Stimulated activated naive CD8-positive, alpha-beta T cell treated with anti-CD3 and anti-CD28 coated beads, Interleukin-15, amount 100 ng/mL, for 72 hours (primary cell): ENCODE measurements at regions not wholly inside any gene's neighbourhood (a gene's known extent, or its start where the extent isn't known, plus 50 kb on each side); places are given as distances from the start of the nearest gene placed in this dataset.
A peak's percentile ranks its signal among the peaks of the same experiment; 100 is the strongest.

Experiments
- ATAC-seq: fragments of 150-1000 bp; cut with Tn5 transposase; 2 replicates; pipeline ENCODE4 v1.10.0; 2021; ENCODE audit warnings: mild to moderate bottlenecking, moderate library complexity
- DNase-seq, 2 donors: peaks; one replicate each; pipeline ENCODE4 v3.0.0; 2021 to 2022
- H3K27ac Mint-ChIP-seq, 2 donors: one replicate each; pipeline ENCODE4 v1.8.0; 2022; ENCODE audit warnings: mild to moderate bottlenecking in 2 of 2, mixed read lengths in 2 of 2, moderate library complexity in 2 of 2
- H3K27me3 Mint-ChIP-seq: one replicate; pipeline ENCODE4 v1.8.0; 2022; ENCODE audit warnings: mixed read lengths
- H3K4me1 Mint-ChIP-seq: one replicate; pipeline ENCODE4 v1.8.0; 2022; ENCODE audit warnings: mild to moderate bottlenecking, mixed read lengths
- H3K4me3 Mint-ChIP-seq, 2 donors: one replicate each; pipeline ENCODE4 v1.8.0; 2022; ENCODE audit warnings: mild to moderate bottlenecking in 2 of 2, mixed read lengths in 2 of 2, moderate library complexity in 1 of 2
- H3K9me3 Mint-ChIP-seq, 2 donors: one replicate each; pipeline ENCODE4 v1.8.0; 2022; ENCODE audit warnings: mixed read lengths in 2 of 2

DNA sequence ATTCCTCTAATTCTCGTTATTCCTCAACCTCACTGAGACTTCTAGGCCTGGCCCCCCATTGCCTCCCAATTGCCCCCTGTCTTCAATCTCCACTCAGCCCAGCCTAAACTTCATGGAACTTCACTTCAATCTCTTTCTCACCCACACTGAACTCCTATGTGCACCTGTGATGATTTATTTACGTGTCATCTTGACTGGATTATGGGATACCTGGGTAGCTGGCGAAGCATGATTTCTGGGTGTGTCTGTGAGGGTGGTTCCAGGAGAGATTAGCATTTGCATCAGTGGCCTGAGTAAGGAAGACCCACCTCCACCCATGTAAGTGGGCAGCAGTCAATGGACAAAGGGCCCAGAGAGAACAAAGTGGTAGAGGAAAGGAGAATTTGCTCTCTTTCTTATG lies 587.0 kb downstream of the NPHP4 start:
- peaks cover 11 to 25% of the 10 kb centered on the region in 2 donors for H3K9me3 Mint-ChIP-seq
- ATAC-seq = no peak
- H3K4me1 Mint-ChIP-seq = no peaks in the 10 kb centered on the region
- no peak overlapping the region for H3K27ac Mint-ChIP-seq
- DNase-seq = no peak
- H3K27me3 Mint-ChIP-seq = no peaks in the 10 kb centered on the region
- H3K4me3 Mint-ChIP-seq = no peak overlapping the region

DNA sequence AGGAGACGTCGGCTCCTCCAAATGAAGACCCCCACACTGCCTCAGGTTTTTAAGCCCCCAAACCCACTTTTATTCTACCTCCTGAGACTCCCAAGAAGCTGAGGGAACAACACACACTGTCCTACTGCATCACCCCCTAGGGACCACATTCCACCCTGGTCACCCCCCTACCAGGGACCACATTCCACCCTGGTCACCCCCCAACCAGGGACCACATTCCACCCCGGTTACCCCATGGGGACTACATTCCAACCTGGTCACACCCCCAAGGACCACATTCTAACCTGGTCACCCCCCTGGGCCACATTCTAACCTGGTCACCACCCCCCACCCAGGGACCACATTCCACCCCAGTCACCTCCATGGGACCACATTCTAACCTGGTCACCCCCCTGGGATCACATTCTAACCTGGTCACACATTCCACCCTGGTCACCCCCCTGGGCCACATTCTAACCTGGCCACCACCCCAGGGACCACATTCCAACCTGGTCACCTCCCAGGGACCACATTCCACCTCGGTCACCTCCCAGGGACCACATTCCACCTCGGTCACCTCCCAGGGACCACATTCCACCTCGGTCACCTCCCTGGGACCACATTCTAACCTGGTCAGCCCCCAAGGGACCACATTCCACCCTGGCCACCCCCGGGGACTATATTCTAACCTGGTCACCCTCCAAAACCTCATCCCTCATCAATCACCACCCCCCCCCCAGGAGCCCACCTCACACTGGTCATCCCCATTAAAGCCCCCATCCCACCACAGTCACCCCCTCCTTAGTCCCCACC lies 587.6 kb downstream of the NPHP4 start:
- Mint-ChIP-seq H3K9me3 (peaks cover 11 to 18% of the 10 kb centered on the region in 2 donors), H3K4me1 (no peaks in the 10 kb centered on the region), H3K27me3 (no peaks in the 10 kb centered on the region), H3K27ac (peak overlapping the region; percentile 27 to 66), H3K4me3 (no peak overlapping the region)
- DNase-seq = no peak
- peak; percentile 42 for ATAC-seq

DNA sequence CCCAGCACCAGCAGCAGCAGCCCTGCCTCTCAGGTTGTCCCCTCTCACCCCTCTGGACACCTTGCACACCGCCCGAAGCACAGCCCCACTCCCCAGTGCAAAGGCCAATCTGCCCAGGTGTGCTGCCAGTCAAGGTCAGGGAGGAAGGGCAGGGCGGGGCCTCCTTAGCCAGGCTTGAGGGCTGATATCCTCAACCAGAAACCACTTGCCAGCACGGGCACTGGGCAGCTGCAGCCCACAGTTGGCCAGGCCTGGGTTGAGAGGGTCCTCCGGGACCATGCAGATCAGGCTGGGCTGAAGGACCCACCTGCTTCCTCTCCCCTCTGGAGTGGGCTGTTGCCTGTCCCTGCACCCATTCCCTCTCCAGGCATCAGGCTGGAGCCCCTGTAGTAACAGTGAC lies 588.3 kb downstream of the NPHP4 start:
- ATAC-seq (no peak), DNase-seq (no peak)
- Mint-ChIP-seq H3K9me3 (peaks cover 15 to 18% of the 10 kb centered on the region in 2 donors), H3K4me1 (no peaks in the 10 kb centered on the region), H3K4me3 (no peak overlapping the region), H3K27me3 (no peaks in the 10 kb centered on the region), H3K27ac (no peak overlapping the region)

DNA sequence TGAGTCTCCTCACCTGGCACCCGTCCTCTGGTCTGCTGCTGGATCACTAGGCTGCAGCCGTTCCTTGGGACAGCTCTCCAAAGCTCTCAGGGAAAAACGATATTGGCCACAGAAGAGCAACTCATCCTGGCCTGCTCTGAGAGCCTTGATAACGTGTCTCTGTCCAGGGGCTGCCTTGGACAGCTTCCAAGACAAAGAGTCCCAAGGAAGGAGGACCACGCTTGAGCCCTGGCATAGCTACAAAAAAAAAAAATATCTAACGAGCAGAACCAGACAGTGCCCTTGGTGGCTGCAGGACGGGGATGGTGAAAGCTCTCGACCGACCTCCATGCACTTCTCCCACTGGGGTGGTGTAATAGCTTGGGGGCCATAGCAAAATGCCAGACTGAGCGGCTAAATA lies 589.6 kb downstream of the NPHP4 start:
- Mint-ChIP-seq H3K9me3 (peaks cover 6 to 8% of the 10 kb centered on the region in 2 donors), H3K4me1 (no peaks in the 10 kb centered on the region), H3K27me3 (no peaks in the 10 kb centered on the region), H3K4me3 (no peak overlapping the region), H3K27ac (no peak overlapping the region)
- ATAC-seq = no peak
- DNase-seq = no peak

DNA sequence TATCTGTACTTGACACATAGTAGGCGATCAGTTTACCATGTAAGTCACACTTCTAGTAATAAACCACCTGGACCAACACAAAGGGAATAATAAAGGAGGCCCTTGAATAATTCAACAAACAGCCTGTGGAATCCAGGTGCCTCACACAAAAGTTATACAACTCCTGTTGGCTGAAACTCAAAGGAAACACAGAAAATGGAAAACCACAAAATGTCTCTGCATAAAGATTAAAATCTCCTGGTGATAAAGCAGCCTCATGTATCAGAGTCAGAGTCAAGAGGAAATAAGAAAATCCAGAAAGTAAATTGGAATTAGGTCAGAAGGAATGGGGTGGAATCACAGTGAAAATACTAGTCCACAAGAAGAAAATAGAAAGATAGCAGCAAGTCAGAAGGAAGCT lies 592.5 kb downstream of the NPHP4 start:
- Mint-ChIP-seq H3K9me3 (peaks cover 6 to 8% of the 10 kb centered on the region in 2 donors), H3K4me3 (no peak overlapping the region), H3K27me3 (no peaks in the 10 kb centered on the region), H3K4me1 (no peaks in the 10 kb centered on the region), H3K27ac (no peak overlapping the region)
- ATAC-seq = no peak
- DNase-seq = no peak

DNA sequence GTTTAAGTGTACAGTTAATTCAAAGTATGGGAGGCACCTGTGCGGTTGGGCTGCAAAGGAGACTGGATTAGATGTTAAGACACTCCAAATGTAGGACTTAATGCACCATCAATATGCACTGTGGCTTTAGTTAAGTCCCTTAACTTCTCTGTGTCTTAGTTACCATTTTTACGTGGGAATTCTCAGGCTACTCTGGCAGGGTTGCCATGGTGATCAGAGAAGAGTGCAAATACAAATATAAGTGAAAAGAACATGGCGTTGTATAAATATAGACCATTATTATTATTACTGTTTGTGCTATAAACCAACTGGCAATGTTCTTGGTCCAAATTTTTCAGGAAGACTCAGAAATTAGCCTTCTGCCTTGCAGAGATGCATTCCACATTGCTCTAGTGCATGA lies 595.6 kb downstream of the NPHP4 start:
- DNase-seq (no peak), ATAC-seq (no peak)
- Mint-ChIP-seq H3K9me3 (peaks cover 6 to 8% of the 10 kb centered on the region in 2 donors), H3K4me3 (no peak overlapping the region), H3K27ac (no peak overlapping the region), H3K4me1 (peaks cover 16% of the 10 kb centered on the region), H3K27me3 (no peaks in the 10 kb centered on the region)

DNA sequence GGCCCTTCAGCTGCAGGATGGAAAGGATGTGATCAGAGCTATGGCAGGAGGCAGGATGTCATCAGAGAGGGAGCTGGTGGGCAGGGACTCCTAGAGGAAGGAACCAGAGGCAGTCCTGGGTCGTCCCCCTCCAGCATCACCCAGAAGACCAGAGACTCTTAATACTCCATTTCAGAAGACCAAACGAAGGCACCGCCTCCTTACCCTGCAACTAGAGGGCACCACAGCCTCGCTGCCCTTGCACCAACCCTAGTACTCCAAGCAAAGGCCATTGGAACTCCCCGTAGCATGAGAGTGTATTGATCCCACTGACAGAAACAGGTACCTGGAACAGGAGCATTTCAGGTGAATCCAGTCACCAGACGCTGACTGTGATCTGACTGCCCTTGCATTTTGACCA lies 598.1 kb downstream of the NPHP4 start:
- H3K9me3 Mint-ChIP-seq = peaks cover 4 to 5% of the 10 kb centered on the region in 2 donors
- H3K4me3 Mint-ChIP-seq = no peak overlapping the region
- no peak overlapping the region for H3K27ac Mint-ChIP-seq
- H3K4me1 Mint-ChIP-seq = peaks cover 16% of the 10 kb centered on the region
- no peak for DNase-seq
- no peak for ATAC-seq
- H3K27me3 Mint-ChIP-seq = no peaks in the 10 kb centered on the region

DNA sequence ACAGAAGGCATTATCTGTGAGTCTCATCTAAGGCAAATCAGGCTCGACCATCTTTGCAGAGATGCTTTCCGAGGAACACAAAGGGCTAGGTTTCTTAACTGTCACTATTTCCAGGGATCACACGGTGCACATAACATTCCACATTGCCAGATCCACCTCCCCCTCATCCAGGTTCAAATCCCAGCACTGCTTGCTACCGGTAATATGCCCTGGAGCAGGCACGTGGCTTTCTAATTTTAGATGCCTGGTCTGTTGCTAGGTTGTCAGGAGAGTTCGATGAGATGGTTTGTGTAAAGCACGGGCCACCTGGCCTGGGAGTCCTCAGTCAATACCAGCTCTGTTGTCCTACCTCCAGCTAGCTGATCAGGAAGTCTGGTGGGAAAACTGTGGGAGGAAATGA lies 598.6 kb downstream of the NPHP4 start:
- H3K9me3 Mint-ChIP-seq = no peaks in the 10 kb centered on the region
- no peak for ATAC-seq
- DNase-seq = no peak
- H3K4me3 Mint-ChIP-seq = no peak overlapping the region
- H3K27me3 Mint-ChIP-seq = no peaks in the 10 kb centered on the region
- H3K4me1 Mint-ChIP-seq = peaks cover 16% of the 10 kb centered on the region
- H3K27ac Mint-ChIP-seq = no peak overlapping the region

DNA sequence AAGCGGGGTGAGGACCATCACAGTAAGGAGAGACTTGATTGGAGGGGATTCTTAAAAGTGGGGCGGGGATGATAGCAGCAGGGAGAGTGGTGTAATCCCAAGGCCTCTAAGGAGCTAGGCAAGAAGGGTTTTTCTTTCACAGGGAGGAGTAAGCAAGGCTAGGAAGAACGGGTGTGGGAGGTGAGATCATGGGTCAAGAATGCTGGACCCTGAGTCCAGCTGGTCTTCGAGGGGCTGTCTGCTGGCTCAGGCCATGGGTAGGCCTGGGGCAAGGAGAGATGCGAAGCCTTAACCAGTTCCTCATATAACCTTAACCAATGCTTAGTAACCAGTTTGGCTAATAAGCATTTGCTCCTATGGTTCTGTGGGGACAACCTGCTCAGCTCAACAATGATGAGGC lies 599.1 kb downstream of the NPHP4 start:
- DNase-seq = no peak
- Mint-ChIP-seq H3K4me1 (peaks cover 16% of the 10 kb centered on the region), H3K27ac (no peak overlapping the region), H3K4me3 (no peak overlapping the region), H3K9me3 (no peaks in the 10 kb centered on the region), H3K27me3 (no peaks in the 10 kb centered on the region)
- ATAC-seq = no peak

DNA sequence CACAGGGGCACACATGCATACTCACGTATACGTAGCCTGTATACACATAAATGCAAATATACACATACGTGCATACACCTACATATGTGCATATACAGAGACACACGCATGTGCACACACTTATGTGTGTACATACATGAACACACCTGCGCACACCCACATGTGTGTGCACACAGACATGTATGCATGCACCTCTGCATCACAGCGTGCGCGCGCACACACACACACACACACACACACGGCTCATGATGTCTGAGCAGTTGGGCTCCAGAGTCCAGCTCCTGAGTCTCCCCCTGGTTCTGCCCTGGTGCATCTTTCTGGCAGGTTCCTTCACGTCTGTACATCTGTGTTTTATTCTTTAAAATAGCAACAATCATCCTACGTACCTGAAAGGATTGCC lies 600.5 kb downstream of the NPHP4 start:
- peaks cover 16% of the 10 kb centered on the region for H3K4me1 Mint-ChIP-seq

DNA sequence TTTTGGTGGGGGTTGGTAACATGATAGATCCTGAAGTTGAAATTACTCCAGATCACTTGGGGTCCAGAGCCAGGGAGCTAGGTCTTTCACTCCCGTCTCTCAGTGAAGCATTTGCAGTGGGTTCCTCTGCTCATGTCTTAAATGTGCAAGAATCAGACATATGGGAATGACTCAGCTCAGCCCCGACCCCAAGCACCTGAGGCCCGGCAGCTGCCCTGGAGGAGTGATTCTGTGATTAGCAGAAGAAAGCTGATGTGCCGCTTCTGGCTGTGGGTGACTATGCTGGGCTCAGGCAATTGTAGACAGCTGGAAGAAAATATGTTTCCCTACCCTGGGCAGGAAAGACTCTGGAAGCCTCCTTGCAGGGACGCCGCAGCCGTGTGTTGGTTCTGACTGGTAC lies 601.7 kb downstream of the NPHP4 start:
- H3K4me1 Mint-ChIP-seq = peaks cover 16% of the 10 kb centered on the region
- H3K27ac Mint-ChIP-seq = no peak overlapping the region
- no peaks in the 10 kb centered on the region for H3K27me3 Mint-ChIP-seq
- DNase-seq = peak in 1 of 2 donors; percentile 42
- peak; percentile 57 for ATAC-seq
- H3K4me3 Mint-ChIP-seq = no peak overlapping the region
- H3K9me3 Mint-ChIP-seq = no peaks in the 10 kb centered on the region

More for the DNA sequence above, 600.5 kb downstream of the NPHP4 start:
- Mint-ChIP-seq H3K27ac (no peak overlapping the region), H3K27me3 (no peaks in the 10 kb centered on the region), H3K4me3 (no peak overlapping the region), H3K9me3 (no peaks in the 10 kb centered on the region)
- ATAC-seq = no peak
- DNase-seq = no peak

DNA sequence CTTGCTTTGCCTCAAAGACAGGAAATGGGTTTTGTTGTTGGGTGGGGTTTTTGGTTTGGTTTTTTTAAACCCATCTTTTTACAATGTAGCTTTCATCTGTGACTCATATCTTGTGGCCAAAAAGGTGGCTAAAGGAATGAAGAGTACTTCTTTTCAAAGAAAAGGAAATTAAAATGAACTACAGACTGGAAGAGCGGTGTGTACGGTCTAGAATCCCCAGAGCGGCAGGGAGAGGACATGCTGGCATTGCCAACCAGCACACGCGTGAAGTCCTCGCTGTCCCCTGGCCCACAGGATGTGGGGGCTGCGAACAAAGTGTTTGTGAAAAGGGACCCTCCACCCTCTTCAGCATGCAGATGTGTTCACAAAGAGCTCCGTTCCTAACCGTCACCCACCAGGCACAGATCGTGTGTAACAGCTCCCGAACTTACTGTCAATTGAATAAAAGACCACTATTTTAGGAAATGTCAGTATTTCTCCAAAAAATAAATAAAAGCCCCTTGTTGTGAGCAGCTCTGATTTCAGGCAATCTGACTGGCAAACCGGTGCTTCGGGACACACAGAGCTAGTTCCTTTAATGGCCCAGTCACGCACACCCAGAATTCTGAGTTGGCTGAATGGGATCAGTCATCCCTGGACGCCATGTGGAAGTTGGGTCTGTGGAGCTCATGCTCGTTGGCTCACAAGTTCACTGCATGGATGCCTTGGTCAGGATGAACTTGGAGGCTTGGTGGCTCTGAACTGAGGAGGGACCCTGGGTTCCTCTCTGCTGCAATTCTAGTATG lies 602.9 kb downstream of the NPHP4 start:
- DNase-seq = peak in 1 of 2 donors; percentile 30
- H3K27me3 Mint-ChIP-seq = no peaks in the 10 kb centered on the region
- peaks cover 16% of the 10 kb centered on the region for H3K4me1 Mint-ChIP-seq
- ATAC-seq = peak; percentile 84
- H3K4me3 Mint-ChIP-seq = peak overlapping the region; percentile 68 to 72
- peak overlapping the region in 1 of 2 donors; percentile 42 for H3K27ac Mint-ChIP-seq
- H3K9me3 Mint-ChIP-seq = no peaks in the 10 kb centered on the region

DNA sequence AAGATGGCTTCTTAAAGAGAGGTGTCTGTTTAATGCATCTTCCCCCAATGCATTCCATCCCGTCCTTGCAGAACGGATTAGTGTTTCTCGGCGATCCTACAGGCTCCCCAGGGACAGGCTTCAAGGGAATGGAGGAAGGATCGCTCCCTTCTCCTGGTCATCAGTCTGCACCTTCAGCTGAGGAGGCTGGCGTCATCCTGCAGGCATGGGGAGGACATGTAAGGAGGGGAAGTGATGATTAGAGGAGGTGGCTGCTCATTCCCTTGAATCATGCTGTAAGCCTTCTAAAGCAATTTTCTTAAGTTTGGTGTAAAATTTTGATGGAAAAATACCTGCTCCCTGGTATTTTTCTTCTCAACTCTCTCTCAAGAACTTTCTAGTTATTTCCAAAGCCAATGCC lies 603.6 kb downstream of the NPHP4 start:
- Mint-ChIP-seq H3K27me3 (no peaks in the 10 kb centered on the region), H3K27ac (no peak overlapping the region), H3K4me3 (peak overlapping the region; percentile 68 to 72), H3K9me3 (no peaks in the 10 kb centered on the region), H3K4me1 (peaks cover 10% of the 10 kb centered on the region)
- peak; percentile 52 for ATAC-seq
- no peak for DNase-seq

DNA sequence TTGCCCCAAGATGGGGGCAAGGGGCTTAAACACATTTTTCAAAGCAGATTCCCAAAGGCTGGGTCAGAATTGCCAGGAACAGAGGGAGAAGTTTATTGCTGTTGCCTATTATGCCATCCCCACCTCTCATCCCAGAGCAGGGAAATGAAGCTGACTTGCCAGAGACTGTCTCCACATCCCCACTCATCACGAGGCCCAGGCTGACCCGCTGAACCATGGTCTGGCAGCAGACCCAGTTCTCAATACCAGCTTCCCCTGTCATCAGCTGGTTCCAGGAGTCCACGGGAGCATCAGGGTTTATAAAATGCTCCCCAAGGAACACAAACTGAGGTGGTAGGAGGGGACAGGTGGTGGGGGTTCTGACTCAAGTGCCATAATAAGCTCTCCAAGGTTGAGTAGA lies 605.9 kb downstream of the NPHP4 start:
- no peak for ATAC-seq
- DNase-seq = no peak
- H3K27ac Mint-ChIP-seq = no peak overlapping the region
- H3K9me3 Mint-ChIP-seq = no peaks in the 10 kb centered on the region
- no peak overlapping the region for H3K4me3 Mint-ChIP-seq
- H3K4me1 Mint-ChIP-seq = no peaks in the 10 kb centered on the region
- no peaks in the 10 kb centered on the region for H3K27me3 Mint-ChIP-seq

DNA sequence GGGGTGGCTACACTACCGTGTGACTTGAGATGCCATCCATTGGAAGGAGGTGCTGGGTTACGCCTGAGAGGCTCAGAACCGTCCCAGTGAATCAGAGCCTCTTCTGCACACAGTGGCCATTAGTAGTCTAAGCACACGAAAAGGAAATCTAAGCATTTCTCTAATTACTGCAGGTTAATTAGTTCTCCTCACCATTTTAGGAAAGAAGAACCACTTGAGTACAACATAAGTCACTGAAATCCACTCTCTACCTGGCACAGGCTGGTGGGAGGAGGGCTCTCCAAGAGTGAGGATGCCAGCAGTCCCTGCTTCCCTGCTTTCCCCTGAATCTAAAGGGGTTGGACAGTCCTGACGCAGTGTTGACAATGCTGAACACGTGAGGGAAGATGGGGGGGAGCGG lies 606.3 kb downstream of the NPHP4 start:
- Mint-ChIP-seq H3K27ac (no peak overlapping the region), H3K27me3 (no peaks in the 10 kb centered on the region), H3K4me1 (no peaks in the 10 kb centered on the region), H3K4me3 (no peak overlapping the region), H3K9me3 (no peaks in the 10 kb centered on the region)
- DNase-seq (no peak), ATAC-seq (no peak)

DNA sequence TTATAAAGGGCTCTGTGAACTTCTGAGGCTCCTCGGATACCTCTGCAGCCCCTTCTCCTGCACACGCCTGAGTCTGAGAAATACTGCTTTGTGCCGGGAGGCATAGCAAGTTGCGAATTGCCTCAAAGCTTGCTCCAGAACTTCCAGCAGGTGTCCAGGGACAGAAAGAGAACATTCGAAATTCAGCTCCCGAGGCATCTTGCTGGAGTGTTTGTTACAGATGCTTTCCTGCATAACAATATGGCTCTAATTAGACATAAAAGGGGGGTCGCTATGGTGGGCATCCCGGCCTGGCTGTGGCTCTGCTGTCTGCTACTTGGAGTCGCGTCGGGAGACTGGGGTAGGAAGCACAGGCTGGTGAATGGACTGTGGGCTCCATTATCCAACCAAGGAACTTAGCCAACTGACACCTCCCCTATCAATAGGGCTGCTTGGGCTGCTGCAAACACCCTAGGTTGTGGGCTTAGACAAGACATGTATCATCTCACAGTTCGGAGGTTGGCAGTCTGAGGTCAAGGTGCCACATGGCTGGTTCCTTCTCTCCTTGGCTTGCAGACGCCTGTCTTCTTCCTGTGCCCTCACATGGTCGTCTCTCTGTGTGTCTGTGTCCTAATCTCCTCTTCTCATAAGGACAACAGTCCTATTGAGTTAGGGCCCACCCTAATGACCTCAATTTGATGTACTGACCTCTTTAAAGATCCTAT lies 607.0 kb downstream of the NPHP4 start:
- no peak for ATAC-seq

More for the DNA sequence above, 607.0 kb downstream of the NPHP4 start:
- no peak overlapping the region for H3K27ac Mint-ChIP-seq
- no peaks in the 10 kb centered on the region for H3K9me3 Mint-ChIP-seq
- no peaks in the 10 kb centered on the region for H3K27me3 Mint-ChIP-seq
- no peaks in the 10 kb centered on the region for H3K4me1 Mint-ChIP-seq
- H3K4me3 Mint-ChIP-seq = no peak overlapping the region
- DNase-seq = no peak
